ELF-1 (cell line): ENCODE measurements at regions not wholly inside any gene's neighbourhood (a gene's known extent, or its start where the extent isn't known, plus 50 kb on each side); places are given as distances from the start of the nearest gene placed in this dataset.
"Not testable (repeated sequence)": the region's sequence is repeated elsewhere in the genome, so short reads cannot be mapped to it uniquely, and the experiment has no call there.

Source experiments
- DNase-seq: peaks from one replicate; pipeline ENCODE4 v3.0.0-alpha.2; 2016; ENCODE audit warnings: low read depth, low spot score

- DNase-seq, result no peak
Measured at GRCh38 chr19:56894626-56895025, 54.1 kb upstream of the PEG3 start.

- DNase-seq, result no peak
Measured at GRCh38 chr19:56896095-56896494, 55.6 kb upstream of the PEG3 start.

DNA sequence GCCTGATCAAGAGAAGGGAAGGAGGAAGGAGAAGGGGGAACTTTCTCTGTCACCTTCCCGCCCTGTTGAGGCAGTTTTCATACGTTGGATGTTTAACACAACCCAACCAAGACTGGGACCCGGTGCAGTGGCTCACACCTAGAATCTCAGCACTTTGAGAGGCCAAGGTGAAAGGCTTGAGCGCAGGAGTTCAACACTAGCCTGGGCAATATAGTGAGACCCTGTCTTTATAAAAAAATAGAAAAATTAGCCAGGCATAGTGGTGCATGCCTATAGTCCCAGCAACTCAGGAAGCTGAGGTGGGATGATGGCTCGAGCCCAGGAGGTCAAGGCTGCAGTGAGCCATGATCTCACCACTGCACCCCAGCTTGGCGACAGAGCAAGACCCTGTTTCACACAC, 59.4 kb upstream of the PEG3 start:
- no peak for DNase-seq

DNA sequence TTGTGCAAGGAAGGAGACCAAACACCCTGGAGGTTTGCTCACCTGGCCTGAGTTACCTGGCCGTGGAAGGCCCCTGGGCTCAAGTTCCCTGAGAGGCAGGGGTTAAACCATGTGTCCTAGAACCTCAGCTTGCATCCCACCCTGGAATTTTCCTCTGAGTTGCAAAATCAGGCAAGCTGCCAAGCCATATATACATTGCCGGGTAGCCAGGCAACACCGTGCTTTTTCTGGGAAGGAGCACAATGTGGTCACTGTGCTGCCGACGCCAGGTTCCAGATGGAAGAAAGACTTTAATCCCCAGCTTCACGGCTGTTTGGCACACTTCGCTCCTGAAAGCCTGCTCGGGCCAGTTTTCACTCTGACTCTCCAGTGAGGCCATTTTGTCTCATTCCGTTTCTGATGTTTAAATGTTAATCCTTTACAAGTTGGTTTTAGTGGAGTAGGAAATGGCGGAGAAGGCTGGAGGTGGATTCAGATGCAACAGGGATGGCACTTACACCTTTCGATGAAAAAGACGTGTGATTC, 60.1 kb upstream of the PEG3 start:
- no peak for DNase-seq

DNA sequence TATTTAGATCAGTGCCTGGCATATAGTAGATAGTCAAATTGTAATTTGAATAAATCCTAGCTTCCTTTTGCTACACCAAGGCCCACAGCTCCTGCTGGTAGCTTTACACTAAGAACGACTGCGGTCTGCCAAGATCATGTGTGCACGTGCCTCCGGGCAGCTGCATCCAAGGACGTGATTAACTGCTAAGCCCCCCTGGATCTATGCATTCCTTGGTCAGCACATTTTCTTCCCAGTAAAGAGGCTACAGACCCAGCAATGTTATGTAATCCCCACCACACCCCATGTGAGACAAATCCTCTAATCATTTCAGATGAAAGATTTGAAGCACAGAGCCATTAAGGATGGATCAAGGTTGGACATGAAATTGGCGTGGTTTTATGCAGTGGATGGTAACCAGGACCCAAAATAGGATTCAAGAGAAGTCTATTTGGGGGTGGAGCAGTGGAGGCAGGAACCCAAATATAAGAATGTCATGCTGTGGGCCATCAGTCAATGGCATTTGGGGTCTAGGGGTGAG, 65.2 kb upstream of the PEG3 start:
- no peak for DNase-seq

GRCh38 chr19:56912401-56913112, 72.0 kb upstream of the PEG3 start:
- DNase-seq, result no peak

DNA sequence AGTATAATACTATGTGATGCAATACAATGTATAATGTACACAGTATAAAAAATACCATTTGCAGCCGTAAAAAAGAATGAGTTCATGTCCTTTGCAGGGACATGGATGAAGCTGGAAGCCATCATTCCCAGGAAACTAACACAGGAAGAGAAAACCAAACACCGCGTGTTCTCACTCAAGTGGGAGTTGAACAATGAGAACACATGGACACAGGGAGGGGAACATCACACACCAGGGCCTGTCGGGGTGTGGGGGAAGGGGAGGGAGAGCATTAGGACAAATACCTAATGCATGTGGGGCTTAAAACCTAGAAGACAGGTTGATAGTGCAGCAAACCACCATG, 72.6 kb upstream of the PEG3 start:
- DNase-seq, result not testable (repeated sequence)

- no peak for DNase-seq
Measured at GRCh38 chr19:56916528-56916927, 76.0 kb upstream of the PEG3 start.

GRCh38 chr19:56917529-56917928, 77.0 kb upstream of the PEG3 start:
- no peak for DNase-seq

- no peak for DNase-seq
Measured at GRCh38 chr19:56917998-56918397, 77.5 kb upstream of the PEG3 start.

DNA sequence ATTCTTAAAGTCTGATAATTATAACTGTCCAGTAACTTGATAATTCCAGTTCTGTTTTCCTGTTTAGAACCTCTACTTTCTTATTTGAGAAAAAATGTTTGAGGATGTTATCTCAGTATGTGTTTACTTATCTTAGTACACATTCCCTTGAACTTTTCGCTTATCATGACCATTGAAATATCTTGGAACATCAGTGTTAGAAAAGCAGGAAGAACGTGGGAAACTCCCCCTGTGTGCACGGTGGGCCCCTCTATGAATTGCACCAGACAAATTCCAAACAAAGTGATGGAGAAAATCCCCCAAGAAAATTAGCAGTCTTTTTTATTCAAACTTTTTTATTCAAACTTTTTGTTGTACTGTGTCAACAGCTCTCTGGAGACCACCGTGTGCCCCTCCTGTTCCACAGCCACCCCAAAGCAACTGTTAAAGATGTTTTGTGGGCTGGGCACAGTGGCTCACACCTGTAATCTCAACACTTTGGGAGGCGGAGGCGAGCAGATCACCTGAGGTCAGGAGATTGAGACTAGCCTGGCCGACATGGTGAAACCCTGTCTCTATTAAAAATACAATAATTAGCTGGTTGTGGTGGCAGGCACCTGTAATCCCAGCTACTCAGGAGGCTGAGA, 78.3 kb upstream of the PEG3 start:
- no peak for DNase-seq

DNA sequence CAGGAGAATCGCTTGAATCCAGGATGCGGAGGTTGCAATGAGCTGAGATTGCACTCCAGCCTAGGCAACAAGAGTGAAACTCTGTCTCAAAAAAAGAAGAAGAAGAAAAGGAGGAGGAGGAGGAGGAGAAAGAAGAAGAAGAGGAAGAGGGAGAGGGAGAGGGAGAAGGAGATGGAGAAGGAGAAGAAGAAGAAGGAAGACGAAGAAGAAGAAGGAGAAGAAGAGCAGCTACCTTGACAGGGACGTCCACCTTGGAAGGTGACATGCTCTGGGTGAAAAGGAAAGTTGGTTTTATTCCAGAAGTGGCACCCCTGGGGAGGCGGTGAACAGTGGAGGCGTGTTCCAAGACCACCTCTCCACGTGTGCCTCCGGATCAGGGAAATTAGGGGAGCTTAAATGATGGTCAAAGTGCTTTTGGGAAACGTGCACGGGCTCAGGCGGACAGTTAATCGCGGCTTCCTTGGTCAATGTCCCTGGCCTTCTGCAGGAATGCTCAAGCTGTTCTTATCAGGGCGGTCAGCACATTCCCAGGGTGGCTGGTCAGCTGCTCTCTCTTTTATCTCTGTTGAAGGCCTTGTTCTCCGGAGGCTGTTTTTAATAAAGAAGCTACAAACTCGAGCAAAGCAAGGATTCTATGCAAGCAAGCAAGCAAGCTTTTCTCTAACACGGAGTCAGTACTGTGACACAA, 78.9 kb upstream of the PEG3 start:
- DNase-seq, result no peak

- DNase-seq, result not testable (repeated sequence)
Measured at GRCh38 chr19:56926094-56926493, 85.6 kb upstream of the PEG3 start.

GRCh38 chr19:56927294-56927693, 86.8 kb upstream of the PEG3 start:
- DNase-seq, result no peak

DNA sequence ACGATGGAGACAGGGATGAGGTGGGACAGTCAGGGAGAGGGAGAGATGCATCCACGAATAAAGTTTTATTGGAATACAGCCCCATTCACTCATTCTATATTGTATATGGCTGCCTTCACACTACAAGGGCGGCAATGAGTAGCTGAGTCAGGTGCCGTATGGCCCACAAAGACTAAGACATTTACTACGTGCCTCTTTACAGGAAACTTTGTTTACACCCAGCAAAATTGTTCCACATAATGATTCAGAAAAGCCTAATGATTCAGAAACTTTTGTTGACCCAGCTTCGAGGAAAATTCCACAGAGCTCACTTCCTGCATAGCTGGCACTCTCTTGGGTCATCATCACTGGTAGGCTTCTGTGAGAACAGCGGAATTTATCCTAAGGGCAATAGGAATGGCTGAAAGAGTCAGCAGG, 87.3 kb upstream of the PEG3 start:
- no peak for DNase-seq

GRCh38 chr19:56930647-56931535, 90.4 kb upstream of the PEG3 start:
- no peak for DNase-seq

GRCh38 chr19:56933014-56933705, 92.6 kb upstream of the PEG3 start:
- DNase-seq, result no peak

GRCh38 chr19:56934438-56935090, 94.0 kb upstream of the PEG3 start:
- no peak for DNase-seq

- no peak for DNase-seq
Measured at GRCh38 chr19:56939951-56940350, 99.4 kb upstream of the PEG3 start.

DNA sequence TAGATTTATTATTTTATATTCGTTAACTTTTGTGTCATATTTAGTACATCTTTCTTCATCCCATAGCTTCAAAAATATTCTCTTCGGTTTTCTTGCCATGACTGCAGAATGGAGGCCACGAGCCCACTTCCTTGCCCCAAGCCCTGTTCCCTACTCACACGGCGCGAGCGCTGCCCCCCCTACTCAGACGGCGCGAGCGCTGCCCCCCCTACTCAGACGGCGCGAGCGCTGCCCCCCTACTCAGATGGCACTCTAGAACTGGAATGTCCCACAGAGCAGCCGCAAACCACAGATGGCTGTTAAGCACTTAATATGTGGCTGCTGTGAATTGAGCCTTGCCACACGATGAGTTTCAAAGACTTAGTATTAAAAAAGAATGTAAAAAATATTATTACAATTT, 102.2 kb upstream of the PEG3 start:
- DNase-seq, result no peak
